H7 (cell line): ENCODE measurements at regions not wholly inside any gene's neighbourhood (a gene's known extent, or its start where the extent isn't known, plus 50 kb on each side); places are given as distances from the start of the nearest gene placed in this dataset.

Source experiments
- DNase-seq: peaks from one replicate; pipeline ENCODE4 v3.0.0; 2012
- H3K27me3 ChIP-seq: 2 replicates; pipeline ENCODE4 v1.6.0; 2011; ENCODE audit warnings: mild to moderate bottlenecking, low read length; ENCODE audit not compliant: control insufficient read depth, insufficient read depth
- H3K36me3 ChIP-seq: replicated peaks from 2 replicates; pipeline ENCODE4 v1.5.1; 2011; ENCODE audit warnings: low read length; ENCODE audit not compliant: control insufficient read depth, insufficient read depth
- H3K4me3 ChIP-seq: 2 replicates; pipeline ENCODE4 v1.5.1; 2011; ENCODE audit warnings: low read depth, mild to moderate bottlenecking, control low read depth, low read length, moderate library complexity; ENCODE audit not compliant: insufficient read depth

- DNase-seq, result no peak
- H3K4me3 ChIP-seq, result no peak overlapping the region
- H3K36me3 ChIP-seq, result no peaks in the 10 kb centered on the region
- peaks cover 24% of the 10 kb centered on the region for H3K27me3 ChIP-seq
These were observed 118.1 kb upstream of the ERCC6L2 start for GRCh38 chr9:95757439-95757838.

DNA sequence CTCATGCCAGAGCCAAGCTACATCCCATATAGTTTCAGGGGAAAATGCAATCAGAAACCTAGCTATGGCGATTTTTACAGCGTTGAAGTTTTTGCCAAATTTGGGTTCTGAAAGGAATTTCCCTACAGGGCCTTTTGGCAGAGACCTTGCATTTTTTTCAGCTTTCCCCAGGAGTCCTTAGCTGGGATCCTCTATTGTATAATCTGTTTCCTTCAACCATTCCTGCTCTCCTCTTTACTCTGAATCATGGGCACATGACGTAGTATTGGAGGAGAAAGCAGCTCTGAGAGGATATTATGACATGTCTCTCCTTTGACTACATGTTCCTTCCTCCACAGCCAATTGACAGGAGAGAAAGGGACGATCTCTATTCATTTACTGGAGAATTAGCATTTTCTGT is 118.5 kb upstream of the ERCC6L2 start:
- Histone ChIP-seq H3K27me3 (peaks cover 25% of the 10 kb centered on the region), H3K36me3 (no peaks in the 10 kb centered on the region), H3K4me3 (no peak overlapping the region)
- DNase-seq, result no peak

GRCh38 chr9:95756101-95756500 is 119.4 kb upstream of the ERCC6L2 start:
- Histone ChIP-seq H3K36me3 (no peaks in the 10 kb centered on the region), H3K4me3 (no peak overlapping the region), H3K27me3 (peaks cover 25% of the 10 kb centered on the region)
- no peak for DNase-seq

DNA sequence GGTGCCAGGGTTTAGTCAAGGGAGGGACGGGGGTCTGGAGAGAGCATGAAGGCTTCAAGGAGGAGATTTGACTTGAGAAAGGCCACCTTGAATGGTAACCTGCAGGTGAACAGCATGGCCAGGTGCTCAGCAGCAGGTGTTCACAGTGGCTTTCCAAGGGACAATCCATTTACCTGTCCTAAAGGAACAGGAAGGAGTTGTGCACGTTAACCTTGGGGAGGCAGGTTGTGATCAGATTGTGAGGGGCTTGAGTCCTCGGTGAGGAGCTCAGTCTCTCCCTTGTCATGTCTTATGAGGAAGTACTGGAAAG is 120.1 kb upstream of the ERCC6L2 start:
- DNase-seq, result no peak
- Histone ChIP-seq H3K4me3 (no peak overlapping the region), H3K36me3 (no peaks in the 10 kb centered on the region), H3K27me3 (peaks cover 25% of the 10 kb centered on the region)

DNA sequence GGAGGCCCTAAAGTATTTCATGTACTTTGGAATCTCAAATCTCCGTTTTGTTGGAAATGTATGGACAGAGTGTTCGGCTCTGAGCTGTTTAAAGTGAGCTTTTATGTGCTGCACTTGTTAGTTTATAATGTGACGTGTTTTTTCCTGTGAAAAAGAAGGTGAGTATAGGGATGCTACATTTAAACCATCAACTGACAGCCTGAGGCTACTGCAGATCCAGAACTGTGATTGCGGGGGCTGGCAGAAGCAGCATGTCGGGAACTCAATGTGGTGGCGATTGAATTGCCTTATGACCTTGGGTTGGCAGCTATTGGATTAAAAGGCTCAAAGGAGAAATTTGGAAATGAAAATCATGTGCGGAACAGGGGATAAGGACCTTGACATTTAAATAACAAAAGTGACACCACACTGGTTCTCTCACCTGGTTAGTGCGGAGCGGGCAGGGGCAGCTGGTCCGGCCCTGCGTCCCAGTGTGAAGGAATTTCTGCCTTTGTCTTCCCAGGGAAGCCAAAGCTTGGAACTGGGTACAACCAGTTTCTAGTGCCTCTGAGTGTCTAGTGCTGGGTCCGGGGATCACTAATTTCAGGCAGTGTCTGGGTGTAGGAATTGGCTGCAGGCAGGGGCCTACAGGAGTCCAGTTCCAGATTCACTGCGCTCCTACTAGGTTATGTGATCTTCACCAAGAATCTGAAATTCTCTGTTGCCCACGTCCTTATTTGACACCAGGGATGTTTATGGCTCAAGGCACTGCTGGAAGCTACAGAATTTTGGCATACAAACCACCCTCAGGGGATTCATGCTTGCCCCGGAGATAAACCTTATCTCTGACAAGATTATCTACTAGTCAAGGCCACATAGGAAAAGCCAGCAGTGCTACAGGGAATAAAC is 120.7 kb upstream of the ERCC6L2 start:
- peaks cover 25% of the 10 kb centered on the region for H3K27me3 ChIP-seq
- no peaks in the 10 kb centered on the region for H3K36me3 ChIP-seq
- no peak overlapping the region for H3K4me3 ChIP-seq
- DNase-seq, result peak; percentile 84

- H3K4me3 ChIP-seq, result no peak overlapping the region
- H3K36me3 ChIP-seq, result no peaks in the 10 kb centered on the region
- no peak for DNase-seq
- H3K27me3 ChIP-seq, result peaks cover 25% of the 10 kb centered on the region
These were observed 121.6 kb upstream of the ERCC6L2 start for GRCh38 chr9:95753762-95754465.

GRCh38 chr9:95752129-95752731 is 123.3 kb upstream of the ERCC6L2 start:
- no peaks in the 10 kb centered on the region for H3K36me3 ChIP-seq
- peak; percentile 74 for DNase-seq
- peak overlapping the region; percentile 68 for H3K4me3 ChIP-seq
- peaks cover 25% of the 10 kb centered on the region for H3K27me3 ChIP-seq

- DNase-seq, result peak; percentile 55
- H3K4me3 ChIP-seq, result no peak overlapping the region
- H3K27me3 ChIP-seq, result peaks cover 25% of the 10 kb centered on the region
- no peaks in the 10 kb centered on the region for H3K36me3 ChIP-seq
These were observed 124.0 kb upstream of the ERCC6L2 start for GRCh38 chr9:95751520-95751790.

GRCh38 chr9:95750725-95751519 is 124.6 kb upstream of the ERCC6L2 start:
- Histone ChIP-seq H3K36me3 (no peaks in the 10 kb centered on the region), H3K4me3 (no peak overlapping the region), H3K27me3 (peaks cover 25% of the 10 kb centered on the region)
- peak; percentile 58 for DNase-seq

GRCh38 chr9:95749493-95749892 is 126.0 kb upstream of the ERCC6L2 start:
- H3K27me3 ChIP-seq, result peaks cover 16% of the 10 kb centered on the region
- DNase-seq, result no peak
- no peak overlapping the region for H3K4me3 ChIP-seq
- H3K36me3 ChIP-seq, result no peaks in the 10 kb centered on the region

DNA sequence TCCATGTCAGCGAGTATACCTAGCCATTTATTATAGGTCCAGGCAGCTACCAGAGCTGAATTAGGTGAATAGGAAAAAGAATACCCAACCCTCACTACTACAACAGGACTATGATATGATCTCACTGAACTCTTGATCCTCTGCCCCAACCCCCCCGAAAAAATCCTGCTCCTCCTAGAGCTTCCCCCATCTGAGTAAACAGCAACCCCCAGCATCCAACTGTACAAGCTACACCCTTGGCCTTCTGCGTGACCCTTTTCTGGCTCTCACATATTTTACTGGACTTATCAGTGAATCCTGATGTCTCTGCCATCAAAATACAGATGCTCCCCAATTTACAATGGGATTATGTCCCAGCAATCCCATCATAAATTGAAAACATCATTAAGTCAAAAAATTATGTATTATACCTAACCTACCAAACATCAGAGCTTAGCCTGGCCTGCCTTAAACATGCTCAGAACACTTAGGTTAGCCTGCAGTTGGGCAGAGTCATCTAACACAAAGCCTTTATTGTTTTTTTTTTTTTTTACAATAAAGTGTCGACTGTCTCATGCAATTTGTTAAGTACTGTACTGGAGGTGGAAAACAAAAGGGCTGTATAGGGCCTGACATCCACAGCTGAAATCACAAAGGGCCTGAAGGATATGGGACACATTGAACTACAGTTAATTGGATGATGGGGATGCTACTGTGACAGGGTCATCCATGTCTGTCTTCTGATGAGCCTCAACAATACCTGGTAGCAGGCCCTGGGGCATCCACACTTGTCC is 128.9 kb upstream of the ERCC6L2 start:
- DNase-seq, result no peak
- no peaks in the 10 kb centered on the region for H3K36me3 ChIP-seq
- H3K4me3 ChIP-seq, result no peak overlapping the region
- no peaks in the 10 kb centered on the region for H3K27me3 ChIP-seq

DNA sequence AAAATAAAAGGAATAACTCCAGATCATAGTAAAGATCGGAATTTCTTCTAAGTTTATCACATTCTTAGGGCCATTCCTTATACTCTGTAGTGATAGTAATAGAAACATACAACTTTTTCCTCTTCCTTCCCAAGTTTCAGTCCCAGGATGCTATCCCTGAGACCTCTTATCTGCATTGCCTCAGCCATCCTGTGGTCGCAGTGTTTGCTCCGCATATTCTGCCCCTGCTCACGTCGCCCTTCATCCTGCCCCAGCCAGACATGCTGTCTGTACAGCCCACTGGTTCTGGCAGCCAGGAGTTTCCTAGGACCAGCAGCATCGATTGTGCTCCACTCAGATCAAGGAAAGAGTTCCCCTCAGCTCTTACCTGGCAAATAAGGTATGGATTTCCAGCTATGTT is 132.7 kb upstream of the ERCC6L2 start:
- no peak overlapping the region for H3K4me3 ChIP-seq
- H3K36me3 ChIP-seq, result no peaks in the 10 kb centered on the region
- H3K27me3 ChIP-seq, result no peaks in the 10 kb centered on the region
- no peak for DNase-seq

- Histone ChIP-seq H3K4me3 (no peak overlapping the region), H3K36me3 (no peaks in the 10 kb centered on the region), H3K27me3 (no peaks in the 10 kb centered on the region)
- no peak for DNase-seq
These were observed 133.9 kb upstream of the ERCC6L2 start for GRCh38 chr9:95741631-95742030.
